Breast epithelium (tissue), 3 donors: ENCODE measurements at regions not wholly inside any gene's neighbourhood (a gene's known extent, or its start where the extent isn't known, plus 50 kb on each side); places are given as distances from the start of the nearest gene placed in this dataset.

Experiments
- POLR2A ChIP-seq: fragments of 450-650 bp; IDR thresholded peaks from one replicate; pipeline ENCODE4 v1.6.1; 2016; ENCODE audit warnings: antibody characterized with exemption, mild to moderate bottlenecking, moderate library complexity
- POLR2AphosphoS5 ChIP-seq, 3 donors: sonication (generic); formaldehyde crosslinking; IDR thresholded peaks; one replicate each; pipeline ENCODE4 v1.6.1; 2017; ENCODE audit warnings: antibody characterized with exemption in 3 of 3
- TF ChIP-seq, protein P1 (sequence below), 3 donors: fragments of 450-650 bp; IDR thresholded peaks; one replicate each; pipeline ENCODE4 v1.5.1; 2016 to 2017; ENCODE audit warnings: antibody characterized with exemption in 3 of 3, mild to moderate bottlenecking in 3 of 3, moderate library complexity in 3 of 3

DNA sequence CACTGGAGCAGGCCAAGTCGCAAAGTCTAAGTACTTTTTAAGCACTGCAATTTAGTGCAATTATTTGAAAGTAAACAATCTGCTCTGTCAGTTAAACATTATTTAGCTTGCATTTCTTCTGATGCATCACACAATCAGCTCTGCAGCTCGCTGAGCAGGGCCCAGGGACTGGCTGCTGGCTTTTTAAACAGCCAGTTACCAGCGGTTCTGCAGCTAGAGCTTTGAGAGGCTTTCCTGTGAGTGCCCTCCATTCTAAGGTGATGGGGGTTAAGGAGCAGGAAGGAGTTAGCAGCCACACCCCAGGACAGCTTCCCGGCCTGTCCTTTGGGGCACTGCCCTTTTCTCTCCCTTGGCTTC lies 154.3 kb downstream of the SALL1 start:
- TF ChIP-seq, protein P1, sequence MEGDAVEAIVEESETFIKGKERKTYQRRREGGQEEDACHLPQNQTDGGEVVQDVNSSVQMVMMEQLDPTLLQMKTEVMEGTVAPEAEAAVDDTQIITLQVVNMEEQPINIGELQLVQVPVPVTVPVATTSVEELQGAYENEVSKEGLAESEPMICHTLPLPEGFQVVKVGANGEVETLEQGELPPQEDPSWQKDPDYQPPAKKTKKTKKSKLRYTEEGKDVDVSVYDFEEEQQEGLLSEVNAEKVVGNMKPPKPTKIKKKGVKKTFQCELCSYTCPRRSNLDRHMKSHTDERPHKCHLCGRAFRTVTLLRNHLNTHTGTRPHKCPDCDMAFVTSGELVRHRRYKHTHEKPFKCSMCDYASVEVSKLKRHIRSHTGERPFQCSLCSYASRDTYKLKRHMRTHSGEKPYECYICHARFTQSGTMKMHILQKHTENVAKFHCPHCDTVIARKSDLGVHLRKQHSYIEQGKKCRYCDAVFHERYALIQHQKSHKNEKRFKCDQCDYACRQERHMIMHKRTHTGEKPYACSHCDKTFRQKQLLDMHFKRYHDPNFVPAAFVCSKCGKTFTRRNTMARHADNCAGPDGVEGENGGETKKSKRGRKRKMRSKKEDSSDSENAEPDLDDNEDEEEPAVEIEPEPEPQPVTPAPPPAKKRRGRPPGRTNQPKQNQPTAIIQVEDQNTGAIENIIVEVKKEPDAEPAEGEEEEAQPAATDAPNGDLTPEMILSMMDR (IDR thresholded peaks at IDR 0.05): no peak
- no peak for TF ChIP-seq POLR2A
- TF ChIP-seq POLR2AphosphoS5 (IDR thresholded peaks at IDR 0.05): no peak
